ENCODE measurements at regions not wholly inside any gene's neighbourhood (a gene's known extent, or its start where the extent isn't known, plus 50 kb on each side); places are given as distances from the start of the nearest gene placed in this dataset.

- no peak for DNase-seq
- Mint-ChIP-seq H3K27ac (no peak overlapping the region), H3K4me1 (peaks cover 17% of the 10 kb centered on the region), H3K36me3 (ENCODE audit: low read depth) (peaks cover 6% of the 10 kb centered on the region), H3K27me3 (ENCODE audit: insufficient read depth) (no peaks in the 10 kb centered on the region), H3K9me3 (peaks cover 7% of the 10 kb centered on the region), H3K4me3 (no peak overlapping the region)
- TF ChIP-seq, protein P1, sequence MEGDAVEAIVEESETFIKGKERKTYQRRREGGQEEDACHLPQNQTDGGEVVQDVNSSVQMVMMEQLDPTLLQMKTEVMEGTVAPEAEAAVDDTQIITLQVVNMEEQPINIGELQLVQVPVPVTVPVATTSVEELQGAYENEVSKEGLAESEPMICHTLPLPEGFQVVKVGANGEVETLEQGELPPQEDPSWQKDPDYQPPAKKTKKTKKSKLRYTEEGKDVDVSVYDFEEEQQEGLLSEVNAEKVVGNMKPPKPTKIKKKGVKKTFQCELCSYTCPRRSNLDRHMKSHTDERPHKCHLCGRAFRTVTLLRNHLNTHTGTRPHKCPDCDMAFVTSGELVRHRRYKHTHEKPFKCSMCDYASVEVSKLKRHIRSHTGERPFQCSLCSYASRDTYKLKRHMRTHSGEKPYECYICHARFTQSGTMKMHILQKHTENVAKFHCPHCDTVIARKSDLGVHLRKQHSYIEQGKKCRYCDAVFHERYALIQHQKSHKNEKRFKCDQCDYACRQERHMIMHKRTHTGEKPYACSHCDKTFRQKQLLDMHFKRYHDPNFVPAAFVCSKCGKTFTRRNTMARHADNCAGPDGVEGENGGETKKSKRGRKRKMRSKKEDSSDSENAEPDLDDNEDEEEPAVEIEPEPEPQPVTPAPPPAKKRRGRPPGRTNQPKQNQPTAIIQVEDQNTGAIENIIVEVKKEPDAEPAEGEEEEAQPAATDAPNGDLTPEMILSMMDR (conservative IDR thresholded peaks at IDR 0.05) = no peak
- Histone ChIP-seq H3K27me3 (ENCODE audit: control insufficient read depth, insufficient read depth, low read length, poor library complexity, severe bottlenecking) (no peaks in the 10 kb centered on the region), H3K4me3 (ENCODE audit: low read length) (no peak overlapping the region), H3K9ac (ENCODE audit: extremely low read depth, low read length, poor library complexity, severe bottlenecking) (no peak overlapping the region), H3K4me1 (ENCODE audit: control insufficient read depth, insufficient read depth, low read length) (peaks cover 3% of the 10 kb centered on the region), H3K9me3 (ENCODE audit: control insufficient read depth, low read length) (peaks cover 8% of the 10 kb centered on the region), H3K36me3 (ENCODE audit: control insufficient read depth, insufficient read depth, low read length) (no peaks in the 10 kb centered on the region), H3K27ac (ENCODE audit: low read depth, low read length) (no peak overlapping the region)
Measured at GRCh38 chr12:27177706-27178105, 66.4 kb upstream of the STK38L start.

DNA sequence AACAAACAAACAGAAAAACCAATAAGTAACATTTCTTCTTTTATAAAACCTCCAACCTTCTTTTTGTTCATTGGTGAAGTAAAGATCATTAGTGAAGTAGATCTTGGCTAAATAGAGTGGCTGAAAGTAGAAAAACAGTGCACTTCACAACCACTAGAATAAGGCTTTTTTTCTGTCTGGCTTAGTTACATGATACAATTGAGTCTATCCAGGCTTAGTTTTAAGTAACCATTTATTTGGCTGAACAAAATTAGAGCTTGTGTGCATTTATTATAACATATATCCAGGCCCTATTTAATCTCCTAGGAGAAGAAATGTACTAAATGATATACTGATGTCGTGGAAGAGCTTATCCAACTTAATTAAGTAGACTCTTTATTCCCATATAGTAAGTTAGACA, 65.8 kb upstream of the STK38L start:
- H3K9me3 Mint-ChIP-seq = peaks cover 2% of the 10 kb centered on the region
- no peak overlapping the region for H3K27ac ChIP-seq (ENCODE audit: low read depth, low read length)
- no peak overlapping the region for H3K9ac ChIP-seq (ENCODE audit: extremely low read depth, low read length, poor library complexity, severe bottlenecking)
- H3K36me3 Mint-ChIP-seq (ENCODE audit: low read depth) = peaks cover under 1% of the 10 kb centered on the region
- DNase-seq = no peak
- no peak overlapping the region for H3K4me3 Mint-ChIP-seq
- TF ChIP-seq, protein P1 (conservative IDR thresholded peaks at IDR 0.05) = no peak
- no CpG with 5 or more reads among the region's 1 CpG for WGBS, 2 experiments (ENCODE audit: insufficient coverage in 1 of 2, insufficient read length in 1 of 2)
- no peak overlapping the region for H3K4me3 ChIP-seq (ENCODE audit: low read length)
- no peak overlapping the region for H3K27ac Mint-ChIP-seq
- H3K4me1 Mint-ChIP-seq = peaks cover 17% of the 10 kb centered on the region
- H3K4me1 ChIP-seq (ENCODE audit: control insufficient read depth, insufficient read depth, low read length) = peaks cover 3% of the 10 kb centered on the region
- no peaks in the 10 kb centered on the region for H3K27me3 ChIP-seq (ENCODE audit: control insufficient read depth, insufficient read depth, low read length, poor library complexity, severe bottlenecking)
- no peaks in the 10 kb centered on the region for H3K36me3 ChIP-seq (ENCODE audit: control insufficient read depth, insufficient read depth, low read length)
- H3K9me3 ChIP-seq (ENCODE audit: control insufficient read depth, low read length) = peaks cover 2% of the 10 kb centered on the region
- no peaks in the 10 kb centered on the region for H3K27me3 Mint-ChIP-seq (ENCODE audit: insufficient read depth)

GRCh38 chr12:27178723-27179399, 65.2 kb upstream of the STK38L start:
- no peak overlapping the region for H3K4me3 ChIP-seq (ENCODE audit: low read length)
- no peak overlapping the region for H3K9ac ChIP-seq (ENCODE audit: extremely low read depth, low read length, poor library complexity, severe bottlenecking)
- H3K36me3 Mint-ChIP-seq (ENCODE audit: low read depth) = no peaks in the 10 kb centered on the region
- no peaks in the 10 kb centered on the region for H3K9me3 Mint-ChIP-seq
- H3K27ac ChIP-seq (ENCODE audit: low read depth, low read length) = no peak overlapping the region
- H3K27me3 Mint-ChIP-seq (ENCODE audit: insufficient read depth) = no peaks in the 10 kb centered on the region
- H3K9me3 ChIP-seq (ENCODE audit: control insufficient read depth, low read length) = no peaks in the 10 kb centered on the region
- no peak overlapping the region for H3K4me3 Mint-ChIP-seq
- no peaks in the 10 kb centered on the region for H3K27me3 ChIP-seq (ENCODE audit: control insufficient read depth, insufficient read depth, low read length, poor library complexity, severe bottlenecking)
- DNase-seq = no peak
- TF ChIP-seq, protein P1 (conservative IDR thresholded peaks at IDR 0.05) = no peak
- peak overlapping the region; percentile 1 for H3K27ac Mint-ChIP-seq
- no peaks in the 10 kb centered on the region for H3K36me3 ChIP-seq (ENCODE audit: control insufficient read depth, insufficient read depth, low read length)
- WGBS, 2 experiments (ENCODE audit: insufficient coverage in 1 of 2, insufficient read length in 1 of 2) = 88 to 96% methylated on average over 1 of the region's 2 CpGs
- peaks cover 17% of the 10 kb centered on the region for H3K4me1 Mint-ChIP-seq
- H3K4me1 ChIP-seq (ENCODE audit: control insufficient read depth, insufficient read depth, low read length) = peaks cover 3% of the 10 kb centered on the region

Data from endodermal cell (in vitro differentiated cells).